ENCODE measurements at regions not wholly inside any gene's neighbourhood (a gene's known extent, or its start where the extent isn't known, plus 50 kb on each side); places are given as distances from the start of the nearest gene placed in this dataset.

- TF ChIP-seq CTCF (IDR thresholded peaks at IDR 0.05): no peak
- no peak for TF ChIP-seq TCF7L2 (IDR thresholded peaks at IDR 0.05; ENCODE audit: low read depth, low read length)
- no peak for TF ChIP-seq POLR2AphosphoS5 (IDR thresholded peaks at IDR 0.05; ENCODE audit: low read depth, low read length)
- TF ChIP-seq REST (IDR thresholded peaks at IDR 0.05; ENCODE audit: insufficient read depth in 1 of 2, low read depth in 2 of 2, low read length in 1 of 2): no peak
These were observed 264.9 kb downstream of the BRD1 start for GRCh38 chr22:49562685-49563249.

Data from Panc1 (cell line).